Panc1 (cell line): ENCODE measurements at regions not wholly inside any gene's neighbourhood (a gene's known extent, or its start where the extent isn't known, plus 50 kb on each side); places are given as distances from the start of the nearest gene placed in this dataset.

Experiments
- CTCF ChIP-seq: fragments of 450-650 bp; IDR thresholded peaks from 2 replicates; pipeline ENCODE4 v1.5.1; 2017; ENCODE audit warnings: mild to moderate bottlenecking
- POLR2AphosphoS5 ChIP-seq: IDR thresholded peaks from 2 replicates; pipeline ENCODE4 v1.6.1; 2012; ENCODE audit warnings: mild to moderate bottlenecking, low read depth, low read length, moderate library complexity
- REST ChIP-seq, 2 experiments: IDR thresholded peaks; 2 replicates each; pipeline ENCODE4 v1.6.1; 2011 to 2012; ENCODE audit warnings: low read depth in 2 of 2, control low read depth in 1 of 2, low read length in 1 of 2, mild to moderate bottlenecking in 1 of 2, moderate library complexity in 1 of 2; ENCODE audit not compliant: insufficient read depth in 1 of 2
- SIN3A ChIP-seq: IDR thresholded peaks from 2 replicates; pipeline ENCODE4 v1.6.1; 2012; ENCODE audit warnings: low read depth, mild to moderate bottlenecking, low read length, moderate library complexity, borderline replicate concordance; ENCODE audit not compliant: insufficient read depth
- TCF7L2 ChIP-seq: IDR thresholded peaks from 2 replicates; pipeline ENCODE4 v1.6.1; 2011; ENCODE audit warnings: mild to moderate bottlenecking, low read depth, low read length, inconsistent platforms

- TF ChIP-seq REST (IDR thresholded peaks at IDR 0.05; ENCODE audit: insufficient read depth in 1 of 2, low read depth in 2 of 2, low read length in 1 of 2), result no peak
- TF ChIP-seq CTCF, result no peak
- no peak for TF ChIP-seq POLR2AphosphoS5
- no peak for TF ChIP-seq TCF7L2
- no peak for TF ChIP-seq SIN3A
Observed at GRCh38 chr10:129055986-129056385, 411.1 kb upstream of the MGMT start.
